ENCODE measurements at regions not wholly inside any gene's neighbourhood (a gene's known extent, or its start where the extent isn't known, plus 50 kb on each side); places are given as distances from the start of the nearest gene placed in this dataset.

- TF ChIP-seq CTCF (IDR thresholded peaks at IDR 0.05; ENCODE audit: borderline replicate concordance, extremely low read depth, low read length, poor library complexity, severe bottlenecking) = no peak
- no peak for TF ChIP-seq EZH2 (IDR thresholded peaks at IDR 0.05; ENCODE audit: borderline replicate concordance, low read depth, low read length, severe bottlenecking)
Measured at GRCh38 chr2:139122711-139123158, 342.5 kb upstream of the NXPH2 start.

All from DND-41 (cell line).